ENCODE measurements at regions not wholly inside any gene's neighbourhood (a gene's known extent, or its start where the extent isn't known, plus 50 kb on each side); places are given as distances from the start of the nearest gene placed in this dataset.

- TF ChIP-seq, protein P1, sequence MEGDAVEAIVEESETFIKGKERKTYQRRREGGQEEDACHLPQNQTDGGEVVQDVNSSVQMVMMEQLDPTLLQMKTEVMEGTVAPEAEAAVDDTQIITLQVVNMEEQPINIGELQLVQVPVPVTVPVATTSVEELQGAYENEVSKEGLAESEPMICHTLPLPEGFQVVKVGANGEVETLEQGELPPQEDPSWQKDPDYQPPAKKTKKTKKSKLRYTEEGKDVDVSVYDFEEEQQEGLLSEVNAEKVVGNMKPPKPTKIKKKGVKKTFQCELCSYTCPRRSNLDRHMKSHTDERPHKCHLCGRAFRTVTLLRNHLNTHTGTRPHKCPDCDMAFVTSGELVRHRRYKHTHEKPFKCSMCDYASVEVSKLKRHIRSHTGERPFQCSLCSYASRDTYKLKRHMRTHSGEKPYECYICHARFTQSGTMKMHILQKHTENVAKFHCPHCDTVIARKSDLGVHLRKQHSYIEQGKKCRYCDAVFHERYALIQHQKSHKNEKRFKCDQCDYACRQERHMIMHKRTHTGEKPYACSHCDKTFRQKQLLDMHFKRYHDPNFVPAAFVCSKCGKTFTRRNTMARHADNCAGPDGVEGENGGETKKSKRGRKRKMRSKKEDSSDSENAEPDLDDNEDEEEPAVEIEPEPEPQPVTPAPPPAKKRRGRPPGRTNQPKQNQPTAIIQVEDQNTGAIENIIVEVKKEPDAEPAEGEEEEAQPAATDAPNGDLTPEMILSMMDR (optimal IDR thresholded peaks at IDR 0.05 in 1 of 3, IDR thresholded peaks at IDR 0.05 in 1 of 3, conservative IDR thresholded peaks at IDR 0.05 in 1 of 3; ENCODE audit: extremely low read depth in 1 of 3, insufficient read depth in 2 of 3, low read length in 3 of 3), result no peak
- TF ChIP-seq EZH2 (IDR thresholded peaks at IDR 0.05; ENCODE audit: low read length), result no peak
Observed at GRCh38 chr4:159859656-159860148, 756.8 kb downstream of the RAPGEF2 start.

Measured in keratinocyte (primary cell).